Neural cell (in vitro differentiated cells): ENCODE measurements at regions not wholly inside any gene's neighbourhood (a gene's known extent, or its start where the extent isn't known, plus 50 kb on each side); places are given as distances from the start of the nearest gene placed in this dataset.
"Not testable (repeated sequence)": the region's sequence is repeated elsewhere in the genome, so short reads cannot be mapped to it uniquely, and the experiment has no call there.

Experiments
- H2AFZ ChIP-seq: fragments of 200-600, 300-800 bp; sonication (generic), shearing (Covaris generic); 2 replicates; pipeline ENCODE4 v1.6.0; 2014; ENCODE audit warnings: low read depth, mild to moderate bottlenecking, antibody characterized with exemption, low read length, moderate library complexity
- H3F3A ChIP-seq: fragments of 200-600 bp; shearing (Covaris generic); 2 replicates; pipeline ENCODE4 v1.6.1; 2016; ENCODE audit warnings: mild to moderate bottlenecking, moderate library complexity, mixed read lengths, antibody characterized with exemption, low read length; ENCODE audit not compliant: insufficient read depth, poor library complexity, severe bottlenecking
- H3K27ac ChIP-seq: fragments of 200-600, 300-800 bp; sonication (generic), shearing (Covaris generic); 2 replicates; pipeline ENCODE4 v1.5.1; 2014; ENCODE audit warnings: mild to moderate bottlenecking, low read length, moderate library complexity
- H3K27me3 ChIP-seq: fragments of 300-800, 200-600 bp; sonication (generic), shearing (Covaris generic); 2 replicates; pipeline ENCODE4 v1.6.0; 2014; ENCODE audit warnings: mild to moderate bottlenecking, low read depth, low read length, moderate library complexity; ENCODE audit not compliant: insufficient read depth
- H3K36me3 ChIP-seq: fragments of 300-800, 200-600 bp; sonication (generic), shearing (Covaris generic); 2 replicates; pipeline ENCODE4 v1.5.1; 2014; ENCODE audit warnings: mild to moderate bottlenecking, antibody characterized with exemption, low read length, moderate library complexity; ENCODE audit not compliant: insufficient read depth
- H3K4me2 ChIP-seq: fragments of 300-800, 200-600 bp; sonication (generic), shearing (Covaris generic); 2 replicates; pipeline ENCODE4 v1.6.0; 2014; ENCODE audit warnings: mild to moderate bottlenecking, low read length
- H3K4me3 ChIP-seq: fragments of 300-800, 200-600 bp; sonication (generic), shearing (Covaris generic); 2 replicates; pipeline ENCODE4 v1.5.1; 2014; ENCODE audit warnings: mild to moderate bottlenecking, low read length, moderate library complexity
- H3K79me2 ChIP-seq: fragments of 200-600 bp; shearing (Covaris generic); replicated peaks from 2 replicates; pipeline ENCODE4 v1.6.0; 2014; ENCODE audit warnings: mild to moderate bottlenecking, low read length, moderate library complexity; ENCODE audit not compliant: insufficient read depth
- H3K9ac ChIP-seq: fragments of 300-800, 200-600 bp; sonication (generic), shearing (Covaris generic); 2 replicates; pipeline ENCODE4 v1.6.1; 2016; ENCODE audit warnings: mild to moderate bottlenecking, low read length, mixed read lengths
- H3K9me2 ChIP-seq: fragments of 200-600 bp; shearing (Covaris generic); 2 replicates; pipeline ENCODE4 v1.6.1; 2016; ENCODE audit warnings: mild to moderate bottlenecking, low read length, mixed read lengths; ENCODE audit not compliant: insufficient read depth
- H3K9me3 ChIP-seq: fragments of 200-600, 300-800 bp; sonication (generic), shearing (Covaris generic); 2 replicates; pipeline ENCODE4 v1.6.1; 2016; ENCODE audit warnings: mild to moderate bottlenecking, mixed run types, low read length, moderate library complexity, mixed read lengths
- H4K20me1 ChIP-seq: fragments of 200-600 bp; shearing (Covaris generic); 2 replicates; pipeline ENCODE4 v1.6.1; 2016; ENCODE audit warnings: mild to moderate bottlenecking, mixed run types; ENCODE audit not compliant: insufficient read depth
- EP300 ChIP-seq: fragments of 450-650 bp; conservative IDR thresholded peaks from 2 replicates; pipeline ENCODE4 v1.6.1; 2014; ENCODE audit warnings: antibody characterized with exemption, mild to moderate bottlenecking, moderate library complexity; ENCODE audit not compliant: poor library complexity, severe bottlenecking
- EZH2 ChIP-seq: fragments of 200-600, 300-800 bp; shearing (Covaris generic), sonication (generic); IDR thresholded peaks from 2 replicates; pipeline ENCODE4 v1.6.1; 2014; ENCODE audit warnings: antibody characterized with exemption, low read length, borderline replicate concordance, mild to moderate bottlenecking; ENCODE audit not compliant: insufficient read depth, poor library complexity, severe bottlenecking
- MXI1 ChIP-seq: fragments of 450-650 bp; conservative IDR thresholded peaks from 2 replicates; pipeline ENCODE4 v1.6.1; 2014; ENCODE audit warnings: antibody characterized with exemption, mild to moderate bottlenecking; ENCODE audit not compliant: poor library complexity, severe bottlenecking
- POLR2AphosphoS5 ChIP-seq: IDR thresholded peaks from 2 replicates; pipeline ENCODE4 v1.6.1; 2012
- RAD21 ChIP-seq: fragments of 450-650 bp; conservative IDR thresholded peaks from 2 replicates; pipeline ENCODE4 v1.6.1; 2014; ENCODE audit warnings: antibody characterized with exemption, mild to moderate bottlenecking, moderate library complexity
- SMC3 ChIP-seq: fragments of 450-650 bp; conservative IDR thresholded peaks from 2 replicates; pipeline ENCODE4 v1.6.1; 2014; ENCODE audit warnings: antibody characterized with exemption, mild to moderate bottlenecking, moderate library complexity; ENCODE audit not compliant: poor library complexity
- TAF1 ChIP-seq: IDR thresholded peaks from 2 replicates; pipeline ENCODE4 v1.6.1; 2012; ENCODE audit warnings: low read depth
- TF ChIP-seq, protein P1 (sequence below): IDR thresholded peaks from 2 replicates; pipeline ENCODE4 v1.6.1; 2012; ENCODE audit warnings: borderline replicate concordance
- TF ChIP-seq, protein P2 (sequence below): fragments of 450-650 bp; IDR thresholded peaks from 2 replicates; pipeline ENCODE4 v1.5.1; 2014; ENCODE audit warnings: antibody characterized with exemption, mild to moderate bottlenecking, moderate library complexity; ENCODE audit not compliant: poor library complexity, severe bottlenecking

DNA sequence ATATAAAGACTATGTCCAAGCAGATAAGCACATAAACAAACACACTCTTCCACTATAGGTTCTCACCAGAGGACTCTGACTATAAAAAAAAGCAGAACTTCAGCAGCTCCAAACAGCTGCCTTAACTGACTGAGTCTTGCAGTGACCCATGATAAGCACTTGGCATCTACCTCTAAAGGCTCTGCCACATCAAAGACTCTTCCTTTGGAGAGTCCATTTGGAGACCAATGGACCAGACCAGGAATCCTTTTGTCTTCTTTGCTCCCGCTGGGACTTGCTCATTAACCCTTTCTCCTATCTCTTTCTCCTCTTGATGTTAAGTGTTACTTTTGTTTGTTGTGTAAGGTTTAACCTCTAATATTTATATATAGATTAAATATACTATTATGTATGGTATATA is 424.1 kb downstream of the RSL24D1 start:
- Histone ChIP-seq H3F3A (no peaks in the 10 kb centered on the region), H3K36me3 (no peaks in the 10 kb centered on the region), H3K9ac (no peak overlapping the region), H3K27ac (no peak overlapping the region), H3K4me2 (no peak overlapping the region), H3K4me3 (no peak overlapping the region), H3K9me2 (no peaks in the 10 kb centered on the region), H3K9me3 (no peaks in the 10 kb centered on the region), H2AFZ (no peak overlapping the region), H3K27me3 (no peaks in the 10 kb centered on the region), H4K20me1 (no peaks in the 10 kb centered on the region), H3K79me2 (no peaks in the 10 kb centered on the region)
- TF ChIP-seq TAF1 (no peak), RAD21 (no peak), EZH2 (no peak), MXI1 (no peak), POLR2AphosphoS5 (no peak), SMC3 (no peak), EP300 (no peak)
- TF ChIP-seq, protein P1, sequence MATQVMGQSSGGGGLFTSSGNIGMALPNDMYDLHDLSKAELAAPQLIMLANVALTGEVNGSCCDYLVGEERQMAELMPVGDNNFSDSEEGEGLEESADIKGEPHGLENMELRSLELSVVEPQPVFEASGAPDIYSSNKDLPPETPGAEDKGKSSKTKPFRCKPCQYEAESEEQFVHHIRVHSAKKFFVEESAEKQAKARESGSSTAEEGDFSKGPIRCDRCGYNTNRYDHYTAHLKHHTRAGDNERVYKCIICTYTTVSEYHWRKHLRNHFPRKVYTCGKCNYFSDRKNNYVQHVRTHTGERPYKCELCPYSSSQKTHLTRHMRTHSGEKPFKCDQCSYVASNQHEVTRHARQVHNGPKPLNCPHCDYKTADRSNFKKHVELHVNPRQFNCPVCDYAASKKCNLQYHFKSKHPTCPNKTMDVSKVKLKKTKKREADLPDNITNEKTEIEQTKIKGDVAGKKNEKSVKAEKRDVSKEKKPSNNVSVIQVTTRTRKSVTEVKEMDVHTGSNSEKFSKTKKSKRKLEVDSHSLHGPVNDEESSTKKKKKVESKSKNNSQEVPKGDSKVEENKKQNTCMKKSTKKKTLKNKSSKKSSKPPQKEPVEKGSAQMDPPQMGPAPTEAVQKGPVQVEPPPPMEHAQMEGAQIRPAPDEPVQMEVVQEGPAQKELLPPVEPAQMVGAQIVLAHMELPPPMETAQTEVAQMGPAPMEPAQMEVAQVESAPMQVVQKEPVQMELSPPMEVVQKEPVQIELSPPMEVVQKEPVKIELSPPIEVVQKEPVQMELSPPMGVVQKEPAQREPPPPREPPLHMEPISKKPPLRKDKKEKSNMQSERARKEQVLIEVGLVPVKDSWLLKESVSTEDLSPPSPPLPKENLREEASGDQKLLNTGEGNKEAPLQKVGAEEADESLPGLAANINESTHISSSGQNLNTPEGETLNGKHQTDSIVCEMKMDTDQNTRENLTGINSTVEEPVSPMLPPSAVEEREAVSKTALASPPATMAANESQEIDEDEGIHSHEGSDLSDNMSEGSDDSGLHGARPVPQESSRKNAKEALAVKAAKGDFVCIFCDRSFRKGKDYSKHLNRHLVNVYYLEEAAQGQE = no peak
- TF ChIP-seq, protein P2, sequence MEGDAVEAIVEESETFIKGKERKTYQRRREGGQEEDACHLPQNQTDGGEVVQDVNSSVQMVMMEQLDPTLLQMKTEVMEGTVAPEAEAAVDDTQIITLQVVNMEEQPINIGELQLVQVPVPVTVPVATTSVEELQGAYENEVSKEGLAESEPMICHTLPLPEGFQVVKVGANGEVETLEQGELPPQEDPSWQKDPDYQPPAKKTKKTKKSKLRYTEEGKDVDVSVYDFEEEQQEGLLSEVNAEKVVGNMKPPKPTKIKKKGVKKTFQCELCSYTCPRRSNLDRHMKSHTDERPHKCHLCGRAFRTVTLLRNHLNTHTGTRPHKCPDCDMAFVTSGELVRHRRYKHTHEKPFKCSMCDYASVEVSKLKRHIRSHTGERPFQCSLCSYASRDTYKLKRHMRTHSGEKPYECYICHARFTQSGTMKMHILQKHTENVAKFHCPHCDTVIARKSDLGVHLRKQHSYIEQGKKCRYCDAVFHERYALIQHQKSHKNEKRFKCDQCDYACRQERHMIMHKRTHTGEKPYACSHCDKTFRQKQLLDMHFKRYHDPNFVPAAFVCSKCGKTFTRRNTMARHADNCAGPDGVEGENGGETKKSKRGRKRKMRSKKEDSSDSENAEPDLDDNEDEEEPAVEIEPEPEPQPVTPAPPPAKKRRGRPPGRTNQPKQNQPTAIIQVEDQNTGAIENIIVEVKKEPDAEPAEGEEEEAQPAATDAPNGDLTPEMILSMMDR = no peak

DNA sequence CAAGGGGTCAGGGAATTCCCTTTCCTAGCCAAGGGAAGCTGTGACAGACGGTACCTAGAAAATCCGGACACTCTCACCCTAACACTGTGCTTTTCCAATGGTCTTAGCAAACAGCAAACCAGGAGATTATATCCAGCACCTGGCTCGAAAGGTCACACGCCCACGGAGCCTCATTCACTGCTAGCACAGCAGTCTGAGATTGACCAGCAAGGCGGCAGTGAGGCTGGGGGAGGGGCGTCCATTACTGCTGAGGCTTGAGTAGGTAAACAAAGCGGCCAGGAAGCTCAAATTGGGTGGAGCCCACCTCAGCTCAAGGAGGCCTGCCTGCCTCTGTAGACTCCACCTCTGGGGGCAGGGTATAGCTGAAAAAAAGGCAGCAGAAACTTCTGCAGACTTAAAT is 447.3 kb downstream of the RSL24D1 start:
- not testable (repeated sequence) for H3K4me3 ChIP-seq, H3K4me2 ChIP-seq, H3F3A ChIP-seq, H3K9me2 ChIP-seq, H2AFZ ChIP-seq, H3K27ac ChIP-seq, H3K9ac ChIP-seq, H3K79me2 ChIP-seq, H3K36me3 ChIP-seq, H3K9me3 ChIP-seq, H3K27me3 ChIP-seq, H4K20me1 ChIP-seq

DNA sequence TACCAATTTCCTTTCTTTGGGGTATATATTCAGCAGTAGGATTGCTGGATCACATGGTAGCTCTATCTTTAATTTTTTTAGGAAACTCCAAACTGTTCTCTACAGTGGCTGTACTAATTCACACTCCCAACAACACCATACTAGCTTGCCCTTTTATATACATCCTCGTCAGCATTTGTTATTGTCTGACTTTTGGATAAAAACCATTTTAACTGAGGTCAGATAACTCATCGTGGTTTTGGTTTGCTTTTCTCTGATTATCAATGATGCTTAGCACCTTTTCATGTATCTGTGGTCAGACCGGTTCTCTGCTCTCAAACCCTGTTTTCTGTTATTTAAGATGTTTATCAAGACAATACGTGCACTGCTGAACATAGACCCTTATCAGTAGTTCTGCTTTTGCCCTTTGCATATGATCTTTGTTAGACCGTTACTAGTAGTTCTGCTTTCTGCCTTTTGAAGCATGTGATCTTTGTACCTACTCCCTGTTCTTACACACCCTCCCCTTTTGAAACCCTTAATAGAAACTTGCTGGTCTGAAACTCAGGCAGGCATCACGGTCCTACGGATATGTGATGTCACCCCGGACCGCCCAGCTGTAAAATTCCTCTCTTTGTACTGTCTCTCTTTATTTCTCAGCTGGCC is 474.3 kb downstream of the RSL24D1 start:
- Histone ChIP-seq H3F3A (no peaks in the 10 kb centered on the region), H3K9me2 (no peaks in the 10 kb centered on the region), H3K9me3 (no peaks in the 10 kb centered on the region), H2AFZ (no peak overlapping the region), H3K4me3 (no peak overlapping the region), H3K79me2 (no peaks in the 10 kb centered on the region), H3K9ac (no peak overlapping the region), H3K36me3 (no peaks in the 10 kb centered on the region), H3K27me3 (no peaks in the 10 kb centered on the region), H3K27ac (no peak overlapping the region), H3K4me2 (no peak overlapping the region), H4K20me1 (no peaks in the 10 kb centered on the region)
- TF ChIP-seq MXI1 (no peak), EP300 (no peak), EZH2 (no peak), POLR2AphosphoS5 (no peak)
- TF ChIP-seq, protein P1 = no peak
- TF ChIP-seq, protein P2 = no peak
